A549 (cell line): ENCODE measurements at regions not wholly inside any gene's neighbourhood (a gene's known extent, or its start where the extent isn't known, plus 50 kb on each side); places are given as distances from the start of the nearest gene placed in this dataset.

ENCODE experiments used
- ATAC-seq, 2 experiments: fragments of 200-7000 bp in 1 of 2; fragments of >200 bp in 1 of 2; cut with Nextera tagmentation in 1 of 2; cut with Tn5 transposase in 1 of 2; 3 replicates each; pipeline versions ENCODE4 v1.8.0 to v1.9.1; 2018 to 2020; ENCODE audit warnings: mild to moderate bottlenecking in 1 of 2, moderate library complexity in 1 of 2
- CTCF ChIA-PET: fragments of 300-600 bp; sonication (Branson Sonifier 250); formaldehyde crosslinking; extraction: SDS; loops from one replicate; lab custom pipeline; 2021; ENCODE audit warnings: antibody characterized with exemption, inconsistent platforms; lab: Yijun Ruan, JAX
- POLR2A ChIA-PET: fragments of 350-600 bp; formaldehyde crosslinking; extraction: SDS; loops from one replicate; lab custom pipeline; 2021; ENCODE audit warnings: antibody characterized with exemption, inconsistent platforms; lab: Yijun Ruan, JAX
- DNase-seq, 2 experiments: peaks; one replicate each; pipeline versions ENCODE4 v3.0.0 to v3.0.0-alpha.2; 2011 to 2016; ENCODE audit warnings: low read depth in 1 of 2, low spot score in 1 of 2
- FAIRE-seq: peaks from 2 replicates; lab custom pipeline; 2011; peaks lifted over from hg19 to GRCh38; lab: Jason Lieb, UNC
- H3K27ac ChIP-seq, 2 experiments: fragments of >200 bp; sonication (Bioruptor Twin); formaldehyde crosslinking; 3 replicates each; pipeline ENCODE4 v1.5.1; 2016 to 2017
- H3K4me1 ChIP-seq: fragments of >200 bp; sonication (Bioruptor Twin); formaldehyde crosslinking; 3 replicates; pipeline ENCODE4 v1.6.1; 2016
- H3K4me2 ChIP-seq: fragments of >200 bp; sonication (Bioruptor Twin); formaldehyde crosslinking; 3 replicates; pipeline ENCODE4 v1.6.1; 2016
- H3K4me3 ChIP-seq: fragments of >200 bp; sonication (Bioruptor Twin); formaldehyde crosslinking; 3 replicates; pipeline ENCODE4 v1.5.1; 2016
- H3K9me3 ChIP-seq: fragments of >200 bp; sonication (Bioruptor Twin); formaldehyde crosslinking; 3 replicates; pipeline ENCODE4 v1.6.1; 2016
- CBX2 ChIP-seq: fragments of 200-600 bp; sonication (generic); IDR thresholded peaks from 2 replicates; pipeline ENCODE4 v1.6.1; 2016; ENCODE audit warnings: low read depth, mild to moderate bottlenecking, borderline replicate concordance
- EP300 ChIP-seq, 2 experiments: fragments of >200 bp; sonication (Bioruptor Twin); formaldehyde crosslinking; IDR thresholded peaks; 2 replicates in 1 of 2; 3 replicates in 1 of 2; pipeline ENCODE4 v1.6.1; 2016 to 2017
- FOSL2 ChIP-seq, 2 experiments: fragments of 450-650 bp in 1 of 2; fragments of >200 bp in 1 of 2; sonication (Bioruptor Twin) in 1 of 2; formaldehyde crosslinking; IDR thresholded peaks; 2 replicates each; pipeline versions ENCODE4 v1.5.0 to v1.6.1; 2016 to 2020; ENCODE audit warnings: mild to moderate bottlenecking in 1 of 2, moderate library complexity in 1 of 2
- GATA3 ChIP-seq: IDR thresholded peaks from 2 replicates; pipeline ENCODE4 v1.6.1; 2012; ENCODE audit warnings: borderline replicate concordance
- HEYL ChIP-seq: fragments of 250-450 bp; sonication (Bioruptor Pico); IDR thresholded peaks from 2 replicates; pipeline ENCODE4 v1.8.0; 2021; ENCODE audit warnings: mild to moderate bottlenecking, moderate library complexity
- HOXA7 ChIP-seq: fragments of 250-450 bp; sonication (Bioruptor Pico); IDR thresholded peaks from 2 replicates; pipeline ENCODE4 v1.5.0; 2020; ENCODE audit warnings: mild to moderate bottlenecking, moderate library complexity
- HOXB13 ChIP-seq: fragments of 250-450 bp; sonication (Bioruptor Pico); IDR thresholded peaks from 2 replicates; pipeline ENCODE4 v1.5.0; 2020; ENCODE audit warnings: low read depth, mild to moderate bottlenecking, moderate library complexity
- JUN ChIP-seq, 2 experiments: fragments of >200 bp; sonication (Bioruptor Twin); formaldehyde crosslinking; IDR thresholded peaks; 2 replicates in 1 of 2; 3 replicates in 1 of 2; pipeline ENCODE4 v1.6.1; 2016 to 2017
- KDM1A ChIP-seq: fragments of 200-600 bp; sonication (generic); IDR thresholded peaks from 2 replicates; pipeline ENCODE4 v1.6.1; 2016; ENCODE audit warnings: low read depth, mild to moderate bottlenecking
- MAFK ChIP-seq: fragments of 450-650 bp; IDR thresholded peaks from 2 replicates; pipeline ENCODE4 v1.6.1; 2014; ENCODE audit not compliant: partially characterized antibody
- NPAS2 ChIP-seq: fragments of 250-450 bp; sonication (Bioruptor Pico); IDR thresholded peaks from 2 replicates; pipeline ENCODE4 v1.8.0; 2022; ENCODE audit warnings: mild to moderate bottlenecking, moderate library complexity, borderline replicate concordance
- POLR2A ChIP-seq: IDR thresholded peaks from 2 replicates; pipeline ENCODE4 v1.6.1; 2012; ENCODE audit warnings: mild to moderate bottlenecking, low read length
- RAD21 ChIP-seq, 2 experiments: fragments of >200 bp in 1 of 2; sonication (Bioruptor Twin) in 1 of 2; formaldehyde crosslinking in 1 of 2; IDR thresholded peaks in 1 of 2; conservative IDR thresholded peaks in 1 of 2; 2 replicates in 1 of 2; 3 replicates in 1 of 2; pipeline ENCODE4 v1.6.1; 2012 to 2018; ENCODE audit warnings: inconsistent platforms in 1 of 2
- RFX5 ChIP-seq: fragments of 450-650 bp; IDR thresholded peaks from 2 replicates; pipeline ENCODE4 v1.7.1; 2014; ENCODE audit warnings: antibody characterized with exemption, mild to moderate bottlenecking, moderate library complexity
- ZFP36 ChIP-seq: fragments of 450-650 bp; IDR thresholded peaks from 2 replicates; pipeline ENCODE4 v1.6.1; 2014; ENCODE audit warnings: borderline replicate concordance; ENCODE audit not compliant: partially characterized antibody
- ZSCAN20 ChIP-seq: fragments of 250-450 bp; sonication (Bioruptor Pico); IDR thresholded peaks from 2 replicates; pipeline ENCODE4 v1.8.0; 2022; ENCODE audit warnings: mild to moderate bottlenecking, moderate library complexity
- WGBS: methylation state at CpG from one replicate; pipeline ENCODE4 v1.1.6; 2017; ENCODE audit errors: missing lambda C conversion rate; 5-methylcytosine and 5-hydroxymethylcytosine counted together
- TF ChIP-seq, protein P1 (sequence below): fragments of >200 bp; sonication (Bioruptor Twin); formaldehyde crosslinking; IDR thresholded peaks from 2 replicates; pipeline ENCODE4 v1.6.1; 2016
- TF ChIP-seq, protein P2 (sequence below): IDR thresholded peaks from 2 replicates; pipeline ENCODE4 v1.6.1; 2012
- TF ChIP-seq, protein P3 (sequence below): fragments of >200 bp; sonication (Bioruptor Twin); formaldehyde crosslinking; IDR thresholded peaks from 3 replicates; pipeline ENCODE4 v1.6.1; 2016
- TF ChIP-seq, protein P4 (sequence below): IDR thresholded peaks from 2 replicates; pipeline ENCODE4 v1.6.1; 2012; ENCODE audit warnings: low read depth, borderline replicate concordance
- TF ChIP-seq, protein P5 (sequence below): fragments of 450-650 bp; IDR thresholded peaks from 2 replicates; pipeline ENCODE4 v1.6.1; 2014; ENCODE audit warnings: antibody characterized with exemption
- TF ChIP-seq, protein P6 (sequence below): IDR thresholded peaks from 2 replicates; pipeline ENCODE4 v1.6.1; 2012
- TF ChIP-seq, protein P7 (sequence below): fragments of 250-450 bp; sonication (Bioruptor Pico); IDR thresholded peaks from 2 replicates; pipeline ENCODE4 v1.5.0; 2021; ENCODE audit warnings: mild to moderate bottlenecking, moderate library complexity, borderline replicate concordance
- TF ChIP-seq, protein P8 (sequence below): fragments of 250-450 bp; sonication (Bioruptor Pico); IDR thresholded peaks from 2 replicates; pipeline ENCODE4 v1.5.0; 2020; ENCODE audit warnings: low read depth, mild to moderate bottlenecking, moderate library complexity

DNA sequence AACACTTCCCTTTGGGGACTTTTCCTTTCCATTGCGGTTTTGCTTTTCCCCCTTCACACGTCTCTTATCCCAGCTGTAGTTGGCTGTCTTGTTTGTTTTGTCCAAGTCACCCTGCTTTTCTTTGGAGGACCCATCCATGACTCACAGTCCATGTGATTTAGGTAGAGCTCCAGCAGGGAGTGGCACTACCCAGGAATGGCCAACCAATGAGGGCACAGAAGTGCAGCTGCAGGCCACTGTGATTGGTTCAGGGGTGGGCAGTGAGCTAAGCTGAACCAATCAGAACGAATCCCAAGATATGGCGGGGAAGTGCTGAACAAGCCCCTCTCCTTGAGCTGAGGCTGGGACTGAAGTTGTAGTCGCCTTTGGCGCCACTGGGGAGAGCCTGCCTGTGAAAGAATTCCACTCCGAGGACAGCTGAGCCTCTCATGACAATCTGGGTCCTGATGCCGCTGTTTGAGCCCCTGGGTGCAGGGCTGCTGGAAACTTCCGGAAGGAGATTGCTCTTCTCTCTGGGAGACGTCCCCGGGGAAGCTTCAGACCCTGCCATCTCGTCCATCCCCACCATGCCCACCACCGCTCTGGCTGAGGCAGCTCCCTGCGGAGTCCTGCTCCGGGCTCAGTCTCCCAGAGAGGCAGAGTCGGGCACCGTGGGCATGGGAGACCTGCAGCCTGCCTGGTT is 62.9 kb upstream of the URI1 start:
- FAIRE-seq (peak; percentile 91), ATAC-seq (peak; percentile 84 to 92)
- POLR2A ChIA-PET: interaction anchor here (0.5 to 1.7 kb wide), 4 partner anchors 28 to 273 kb away, joined by 3 to 7 read pairs (median 3); partner anchors contain the start of genes POP4 and URI1
- H3K4me3 ChIP-seq: no peak overlapping the region
- H3K9me3 ChIP-seq: no peaks in the 10 kb centered on the region
- no peak for TF ChIP-seq GATA3
- no peak for TF ChIP-seq ZSCAN20 (CRISPR knock-in tag)
- peak; percentile 68; the same call in 1 of the 2 replicates for TF ChIP-seq RFX5
- no peak for TF ChIP-seq EP300 (IDR thresholded peaks at IDR 0.05)
- no peak for TF ChIP-seq ZFP36
- no peak for TF ChIP-seq HEYL (CRISPR knock-in tag)
- TF ChIP-seq, protein P1, sequence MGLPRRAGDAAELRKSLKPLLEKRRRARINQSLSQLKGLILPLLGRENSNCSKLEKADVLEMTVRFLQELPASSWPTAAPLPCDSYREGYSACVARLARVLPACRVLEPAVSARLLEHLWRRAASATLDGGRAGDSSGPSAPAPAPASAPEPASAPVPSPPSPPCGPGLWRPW: no peak
- TF ChIP-seq FOSL2 (IDR thresholded peaks at IDR 0.05): no peak
- peak; percentile 74 for TF ChIP-seq FOSL2 (CRISPR knock-in tag; IDR thresholded peaks at IDR 0.05)
- no peak for TF ChIP-seq CBX2
- TF ChIP-seq, protein P2, sequence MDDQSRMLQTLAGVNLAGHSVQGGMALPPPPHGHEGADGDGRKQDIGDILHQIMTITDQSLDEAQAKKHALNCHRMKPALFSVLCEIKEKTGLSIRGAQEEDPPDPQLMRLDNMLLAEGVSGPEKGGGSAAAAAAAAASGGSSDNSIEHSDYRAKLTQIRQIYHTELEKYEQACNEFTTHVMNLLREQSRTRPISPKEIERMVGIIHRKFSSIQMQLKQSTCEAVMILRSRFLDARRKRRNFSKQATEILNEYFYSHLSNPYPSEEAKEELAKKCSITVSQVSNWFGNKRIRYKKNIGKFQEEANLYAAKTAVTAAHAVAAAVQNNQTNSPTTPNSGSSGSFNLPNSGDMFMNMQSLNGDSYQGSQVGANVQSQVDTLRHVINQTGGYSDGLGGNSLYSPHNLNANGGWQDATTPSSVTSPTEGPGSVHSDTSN: no peak
- TF ChIP-seq, protein P3, sequence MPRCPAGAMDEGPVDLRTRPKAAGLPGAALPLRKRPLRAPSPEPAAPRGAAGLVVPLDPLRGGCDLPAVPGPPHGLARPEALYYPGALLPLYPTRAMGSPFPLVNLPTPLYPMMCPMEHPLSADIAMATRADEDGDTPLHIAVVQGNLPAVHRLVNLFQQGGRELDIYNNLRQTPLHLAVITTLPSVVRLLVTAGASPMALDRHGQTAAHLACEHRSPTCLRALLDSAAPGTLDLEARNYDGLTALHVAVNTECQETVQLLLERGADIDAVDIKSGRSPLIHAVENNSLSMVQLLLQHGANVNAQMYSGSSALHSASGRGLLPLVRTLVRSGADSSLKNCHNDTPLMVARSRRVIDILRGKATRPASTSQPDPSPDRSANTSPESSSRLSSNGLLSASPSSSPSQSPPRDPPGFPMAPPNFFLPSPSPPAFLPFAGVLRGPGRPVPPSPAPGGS: no peak
- TF ChIP-seq, protein P4, sequence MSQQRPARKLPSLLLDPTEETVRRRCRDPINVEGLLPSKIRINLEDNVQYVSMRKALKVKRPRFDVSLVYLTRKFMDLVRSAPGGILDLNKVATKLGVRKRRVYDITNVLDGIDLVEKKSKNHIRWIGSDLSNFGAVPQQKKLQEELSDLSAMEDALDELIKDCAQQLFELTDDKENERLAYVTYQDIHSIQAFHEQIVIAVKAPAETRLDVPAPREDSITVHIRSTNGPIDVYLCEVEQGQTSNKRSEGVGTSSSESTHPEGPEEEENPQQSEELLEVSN: peak; percentile 59; the same call in 1 of the 2 replicates
- no peak for TF ChIP-seq MAFK
- TF ChIP-seq, protein P5, sequence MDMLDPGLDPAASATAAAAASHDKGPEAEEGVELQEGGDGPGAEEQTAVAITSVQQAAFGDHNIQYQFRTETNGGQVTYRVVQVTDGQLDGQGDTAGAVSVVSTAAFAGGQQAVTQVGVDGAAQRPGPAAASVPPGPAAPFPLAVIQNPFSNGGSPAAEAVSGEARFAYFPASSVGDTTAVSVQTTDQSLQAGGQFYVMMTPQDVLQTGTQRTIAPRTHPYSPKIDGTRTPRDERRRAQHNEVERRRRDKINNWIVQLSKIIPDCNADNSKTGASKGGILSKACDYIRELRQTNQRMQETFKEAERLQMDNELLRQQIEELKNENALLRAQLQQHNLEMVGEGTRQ: peak; percentile 47
- no peak for TF ChIP-seq NPAS2 (CRISPR knock-in tag)
- TF ChIP-seq, protein P6, sequence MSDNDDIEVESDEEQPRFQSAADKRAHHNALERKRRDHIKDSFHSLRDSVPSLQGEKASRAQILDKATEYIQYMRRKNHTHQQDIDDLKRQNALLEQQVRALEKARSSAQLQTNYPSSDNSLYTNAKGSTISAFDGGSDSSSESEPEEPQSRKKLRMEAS: peak; percentile 68
- TF ChIP-seq, all 56 proteins: peak for 5
- 58% methylated on average over 17 of the region's 17 CpGs for WGBS
- DNase-seq: peak; percentile 89 to 94
- Histone ChIP-seq H3K27ac (peak overlapping the region; percentile 27 to 47; a peak in 3 of 6 replicates), H3K4me2 (peak overlapping the region; percentile 35; the same call in 2 of the 3 replicates), H3K4me1 (peaks cover 11% of the 10 kb centered on the region; the same call in 1 of the 3 replicates)
- CTCF ChIA-PET: interaction anchor here (0.5 to 17.2 kb wide), 17 partner anchors 9 to 528 kb away, joined by 3 to 362 read pairs (median 3); no protein-coding TSS in a partner anchor

DNA sequence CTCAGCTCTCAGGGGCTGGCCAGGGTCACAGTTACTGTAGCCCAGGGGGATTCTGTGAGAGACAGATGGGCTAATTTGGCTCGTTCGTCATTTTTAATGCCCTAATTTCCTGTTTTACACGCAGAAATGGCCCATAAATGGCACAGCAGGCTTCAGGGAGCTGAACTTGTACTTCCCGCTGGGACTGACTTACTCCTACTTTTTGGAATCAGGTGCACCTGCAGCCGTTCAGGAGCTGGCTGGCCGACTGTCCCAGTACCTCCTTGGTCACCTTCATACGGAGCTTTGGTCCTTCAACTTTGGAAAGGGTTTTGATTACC is 62.4 kb upstream of the URI1 start:
- H3K4me3 ChIP-seq: no peak overlapping the region
- ChIA-PET CTCF (interaction anchor here (0.5 to 17.2 kb wide), 16 partner anchors 8 to 528 kb away, joined by 3 to 362 read pairs (median 4); no protein-coding TSS in a partner anchor), POLR2A (interaction anchor here (1.3 to 1.7 kb wide), 2 partner anchors 149 to 274 kb away, joined by 3 to 7 read pairs; partner anchors contain the start of gene POP4)
- FAIRE-seq: no peak
- DNase-seq: no peak
- no peak overlapping the region; the same call in 2 of the 3 replicates for H3K4me2 ChIP-seq
- H3K4me1 ChIP-seq: peaks cover 10% of the 10 kb centered on the region; the same call in 1 of the 3 replicates
- H3K9me3 ChIP-seq: no peaks in the 10 kb centered on the region
- 60% methylated on average over 7 of the region's 7 CpGs for WGBS
- no peak for ATAC-seq
- peak overlapping the region in 1 of 2 experiments; percentile 47; a peak in 3 of 6 replicates for H3K27ac ChIP-seq
- TF ChIP-seq KDM1A: no peak
- no peak for TF ChIP-seq MAFK
- TF ChIP-seq EP300 (IDR thresholded peaks at IDR 0.05): no peak
- TF ChIP-seq, protein P1: no peak
- no peak for TF ChIP-seq ZFP36
- TF ChIP-seq, protein P6: no peak
- TF ChIP-seq ZSCAN20 (CRISPR knock-in tag): no peak
- TF ChIP-seq NPAS2 (CRISPR knock-in tag): no peak
- TF ChIP-seq POLR2A: no peak
- TF ChIP-seq, protein P2: no peak
- TF ChIP-seq RFX5: no peak
- TF ChIP-seq, protein P7, sequence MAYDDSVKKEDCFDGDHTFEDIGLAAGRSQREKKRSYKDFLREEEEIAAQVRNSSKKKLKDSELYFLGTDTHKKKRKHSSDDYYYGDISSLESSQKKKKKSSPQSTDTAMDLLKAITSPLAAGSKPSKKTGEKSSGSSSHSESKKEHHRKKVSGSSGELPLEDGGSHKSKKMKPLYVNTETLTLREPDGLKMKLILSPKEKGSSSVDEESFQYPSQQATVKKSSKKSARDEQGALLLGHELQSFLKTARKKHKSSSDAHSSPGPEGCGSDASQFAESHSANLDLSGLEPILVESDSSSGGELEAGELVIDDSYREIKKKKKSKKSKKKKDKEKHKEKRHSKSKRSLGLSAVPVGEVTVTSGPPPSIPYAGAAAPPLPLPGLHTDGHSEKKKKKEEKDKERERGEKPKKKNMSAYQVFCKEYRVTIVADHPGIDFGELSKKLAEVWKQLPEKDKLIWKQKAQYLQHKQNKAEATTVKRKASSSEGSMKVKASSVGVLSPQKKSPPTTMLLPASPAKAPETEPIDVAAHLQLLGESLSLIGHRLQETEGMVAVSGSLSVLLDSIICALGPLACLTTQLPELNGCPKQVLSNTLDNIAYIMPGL: no peak
- no peak for TF ChIP-seq RAD21 (conservative IDR thresholded peaks at IDR 0.05 in 1 of 2, IDR thresholded peaks at IDR 0.05 in 1 of 2)
- TF ChIP-seq, protein P8, sequence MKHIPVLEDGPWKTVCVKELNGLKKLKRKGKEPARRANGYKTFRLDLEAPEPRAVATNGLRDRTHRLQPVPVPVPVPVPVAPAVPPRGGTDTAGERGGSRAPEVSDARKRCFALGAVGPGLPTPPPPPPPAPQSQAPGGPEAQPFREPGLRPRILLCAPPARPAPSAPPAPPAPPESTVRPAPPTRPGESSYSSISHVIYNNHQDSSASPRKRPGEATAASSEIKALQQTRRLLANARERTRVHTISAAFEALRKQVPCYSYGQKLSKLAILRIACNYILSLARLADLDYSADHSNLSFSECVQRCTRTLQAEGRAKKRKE (CRISPR knock-in tag): no peak
- no peak for TF ChIP-seq HOXA7
- no peak for TF ChIP-seq HOXB13 (CRISPR knock-in tag)
- no peak for TF ChIP-seq JUN (IDR thresholded peaks at IDR 0.05)
